ENCODE measurements at regions not wholly inside any gene's neighbourhood (a gene's known extent, or its start where the extent isn't known, plus 50 kb on each side); places are given as distances from the start of the nearest gene placed in this dataset.

DNA sequence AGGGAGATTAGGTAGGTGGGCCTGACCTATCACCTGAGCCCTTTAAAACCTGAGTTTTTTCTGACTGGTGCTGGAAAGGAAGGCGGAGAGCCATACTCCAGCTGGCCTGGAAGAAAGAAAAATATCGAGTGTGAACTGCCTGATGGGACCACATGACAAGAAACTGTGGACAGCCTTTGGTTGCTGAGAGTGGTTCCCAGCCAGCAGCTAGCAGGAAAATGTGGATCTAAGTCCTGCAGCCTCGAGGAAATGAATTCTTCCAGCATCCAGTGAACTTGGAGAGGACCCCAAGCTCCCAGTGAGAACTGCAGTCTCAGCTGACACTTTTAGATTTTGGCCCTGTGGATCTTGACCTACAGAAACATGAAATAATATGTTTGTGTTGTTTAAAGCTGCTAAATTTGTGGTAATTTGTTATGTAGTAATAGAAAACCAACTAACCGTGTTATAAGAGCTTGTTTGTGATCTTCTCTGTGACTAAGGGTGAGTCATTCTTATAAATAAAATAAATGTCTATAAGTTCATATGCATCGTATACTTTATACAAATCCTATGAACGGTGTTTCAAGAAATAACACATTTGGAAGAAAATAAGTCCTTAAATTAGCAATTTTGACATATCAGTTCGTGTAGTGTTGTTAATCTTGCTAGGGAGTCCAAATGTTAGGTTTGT lies 359.6 kb downstream of the BMP4 start:
- H3K4me1 Mint-ChIP-seq (ENCODE audit: low read depth), result no peaks in the 10 kb centered on the region
- no peak for DNase-seq (ENCODE audit: low spot score)
- no peaks in the 10 kb centered on the region for H3K9me3 Mint-ChIP-seq
- no peak overlapping the region for H3K27ac Mint-ChIP-seq
- no peak overlapping the region for H3K4me3 Mint-ChIP-seq
- H3K27me3 Mint-ChIP-seq (ENCODE audit: insufficient read depth), result peaks cover 3% of the 10 kb centered on the region
- intact Hi-C loops (cut with micrococcal nuclease), result no loop called here
- H3K36me3 Mint-ChIP-seq (ENCODE audit: low read depth), result no peaks in the 10 kb centered on the region

DNA sequence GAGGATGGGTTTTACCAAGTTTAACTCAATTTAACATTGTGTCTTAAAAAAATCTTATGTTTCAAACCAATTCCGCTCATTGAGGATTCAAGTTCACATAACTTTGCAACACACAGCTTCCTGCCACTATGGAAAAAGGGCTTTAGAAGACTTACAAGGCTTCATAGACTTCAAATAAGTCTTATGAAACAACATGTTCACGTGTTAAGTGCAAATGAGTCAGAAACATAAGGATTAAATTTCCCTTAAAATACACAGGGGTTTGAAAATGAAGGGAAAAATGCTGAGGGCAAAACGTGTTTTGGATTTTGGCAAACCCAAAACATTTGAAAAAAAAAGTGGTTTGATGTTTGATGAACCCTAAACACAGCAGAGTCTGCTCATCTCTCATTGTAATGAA lies 364.8 kb downstream of the BMP4 start:
- no peak for DNase-seq (ENCODE audit: low spot score)
- Mint-ChIP-seq H3K4me3 (no peak overlapping the region), H3K9me3 (no peaks in the 10 kb centered on the region), H3K4me1 (ENCODE audit: low read depth) (no peaks in the 10 kb centered on the region), H3K36me3 (ENCODE audit: low read depth) (no peaks in the 10 kb centered on the region), H3K27me3 (ENCODE audit: insufficient read depth) (peaks cover 5% of the 10 kb centered on the region), H3K27ac (no peak overlapping the region)
- intact Hi-C loops (cut with micrococcal nuclease), result no loop called here

DNA sequence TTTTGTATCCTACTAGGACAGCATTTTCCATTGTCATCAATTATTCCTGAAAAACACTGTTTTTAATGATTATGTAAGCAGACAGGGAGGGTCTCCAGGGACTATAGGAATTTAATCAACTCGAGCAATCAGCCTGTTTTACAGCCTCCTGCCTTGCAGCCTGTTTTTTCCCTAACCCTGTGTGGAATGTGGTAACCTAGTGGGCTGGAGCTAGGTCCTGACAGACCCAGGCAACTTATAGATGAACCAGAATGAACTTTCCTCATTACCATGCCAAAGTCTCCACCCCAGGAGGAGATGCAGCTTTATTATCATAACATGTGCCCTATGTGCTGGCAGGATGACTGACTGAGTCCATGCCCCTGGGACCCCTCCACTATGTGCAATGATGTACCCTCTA lies 375.1 kb downstream of the BMP4 start:
- intact Hi-C loops (cut with micrococcal nuclease), result no loop called here
- Mint-ChIP-seq H3K4me3 (no peak overlapping the region), H3K9me3 (no peaks in the 10 kb centered on the region), H3K36me3 (ENCODE audit: low read depth) (no peaks in the 10 kb centered on the region), H3K27me3 (ENCODE audit: insufficient read depth) (peaks cover 2% of the 10 kb centered on the region), H3K4me1 (ENCODE audit: low read depth) (no peaks in the 10 kb centered on the region), H3K27ac (no peak overlapping the region)
- DNase-seq (ENCODE audit: low spot score), result no peak

DNA sequence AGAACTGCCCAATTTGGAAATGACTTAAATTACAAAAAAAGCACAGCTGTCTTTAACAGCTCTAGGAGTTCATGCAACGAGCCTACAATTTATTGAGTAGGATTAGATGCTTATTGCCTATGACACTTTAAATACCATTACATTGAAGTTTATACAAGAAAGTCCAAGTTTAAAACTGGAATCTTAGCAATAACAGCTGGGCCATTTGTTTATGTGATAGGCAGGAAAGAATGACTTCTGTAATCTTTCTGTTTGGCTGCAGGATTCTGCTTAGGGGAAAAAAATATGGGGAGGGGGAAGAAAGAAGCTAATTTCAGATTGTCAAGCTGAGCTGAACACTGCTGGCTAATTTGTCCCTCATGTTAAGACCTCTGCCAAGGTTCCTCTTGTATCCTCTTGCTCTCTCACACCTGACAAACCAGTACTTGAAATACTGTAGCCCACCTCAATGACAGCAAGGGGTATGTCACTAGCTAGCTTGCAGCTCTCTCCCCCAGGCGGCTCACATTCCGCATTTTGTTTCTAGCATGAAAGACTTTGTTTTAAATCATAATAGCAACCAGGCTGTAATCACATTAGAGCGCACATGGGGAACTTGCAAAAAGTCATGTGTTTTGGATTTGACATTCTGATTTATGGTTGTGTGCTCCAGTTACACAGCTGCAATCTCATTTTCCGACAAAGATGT lies 384.8 kb downstream of the BMP4 start:
- H3K27me3 Mint-ChIP-seq (ENCODE audit: insufficient read depth), result peaks cover 13% of the 10 kb centered on the region
- no peaks in the 10 kb centered on the region for H3K36me3 Mint-ChIP-seq (ENCODE audit: low read depth)
- H3K4me3 Mint-ChIP-seq, result no peak overlapping the region
- no peaks in the 10 kb centered on the region for H3K4me1 Mint-ChIP-seq (ENCODE audit: low read depth)
- intact Hi-C loops (cut with micrococcal nuclease), result no loop called here
- H3K9me3 Mint-ChIP-seq, result no peaks in the 10 kb centered on the region
- DNase-seq (ENCODE audit: low spot score), result no peak
- no peak overlapping the region for H3K27ac Mint-ChIP-seq

DNA sequence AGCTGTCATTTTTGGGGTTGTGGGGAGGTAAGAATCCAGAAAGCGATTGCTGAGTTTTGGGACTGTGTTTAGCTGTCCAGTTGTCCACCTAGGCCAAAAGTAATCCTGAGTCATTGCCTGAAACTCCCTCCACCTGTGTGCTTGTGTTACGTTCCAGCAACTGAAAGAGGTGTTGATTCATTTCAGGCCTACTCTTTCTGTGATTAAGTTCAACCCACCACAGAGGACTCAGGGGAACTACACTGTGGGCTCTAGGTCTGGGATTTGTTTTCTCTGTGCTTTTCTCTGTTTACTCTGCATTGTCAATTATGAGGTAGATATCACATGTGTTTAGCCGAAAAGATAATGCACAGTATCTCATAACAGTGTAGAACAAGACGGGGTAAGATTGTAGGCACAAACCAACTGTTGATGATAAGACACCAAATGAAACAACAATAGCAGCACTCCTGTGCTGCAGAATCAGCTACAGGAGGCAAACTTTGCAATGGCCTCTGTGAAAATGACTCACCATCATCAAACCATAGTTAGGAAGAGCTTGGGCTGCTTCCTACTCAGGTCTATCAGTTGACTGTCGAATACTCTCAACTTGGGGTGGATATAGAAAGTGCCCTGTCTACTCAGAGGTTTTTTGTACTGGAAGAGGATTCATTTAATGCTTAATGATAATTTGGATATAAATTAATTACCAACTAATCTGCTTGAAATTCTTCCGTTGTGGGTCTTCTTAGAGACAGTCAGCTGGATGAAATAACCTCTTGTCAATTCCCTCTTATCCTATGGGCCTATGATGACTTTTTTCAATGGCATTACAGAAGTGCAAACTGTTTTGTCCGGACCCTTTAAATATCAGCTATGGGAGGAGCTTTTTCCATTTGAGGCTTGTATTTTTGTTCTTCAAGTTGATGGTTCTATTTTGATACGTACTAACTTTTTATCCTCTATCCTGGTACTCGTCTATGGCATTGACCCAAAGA lies 385.9 kb downstream of the BMP4 start:
- H3K36me3 Mint-ChIP-seq (ENCODE audit: low read depth), result no peaks in the 10 kb centered on the region
- peaks cover 13% of the 10 kb centered on the region for H3K27me3 Mint-ChIP-seq (ENCODE audit: insufficient read depth)
- no peaks in the 10 kb centered on the region for H3K9me3 Mint-ChIP-seq
- intact Hi-C loops (cut with micrococcal nuclease), result no loop called here
- H3K4me3 Mint-ChIP-seq, result no peak overlapping the region
- DNase-seq (ENCODE audit: low spot score), result no peak
- no peaks in the 10 kb centered on the region for H3K4me1 Mint-ChIP-seq (ENCODE audit: low read depth)
- no peak overlapping the region for H3K27ac Mint-ChIP-seq

DNA sequence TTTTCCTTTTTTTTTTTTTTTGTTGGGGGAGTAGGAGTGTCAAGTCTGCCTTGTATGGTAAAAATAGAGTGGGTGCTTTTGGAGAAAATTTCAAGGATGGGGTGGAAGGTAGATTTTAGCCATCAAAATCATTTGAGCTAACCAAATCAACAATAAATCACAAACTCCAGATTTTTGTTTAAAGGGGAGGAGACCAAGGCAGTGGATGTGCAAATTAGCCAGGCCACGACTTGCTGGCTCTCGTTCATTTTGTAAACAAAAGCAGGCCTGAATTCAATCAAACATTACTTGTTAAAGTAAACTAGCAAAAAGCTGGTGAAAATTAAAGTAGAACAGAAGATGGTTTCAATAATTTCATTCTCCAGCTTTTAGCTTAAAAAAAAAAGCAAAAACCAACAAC lies 387.2 kb downstream of the BMP4 start:
- H3K27me3 Mint-ChIP-seq (ENCODE audit: insufficient read depth), result peaks cover 13% of the 10 kb centered on the region
- no peak overlapping the region for H3K4me3 Mint-ChIP-seq
- H3K4me1 Mint-ChIP-seq (ENCODE audit: low read depth), result no peaks in the 10 kb centered on the region
- no peak for DNase-seq (ENCODE audit: low spot score)
- no peaks in the 10 kb centered on the region for H3K36me3 Mint-ChIP-seq (ENCODE audit: low read depth)
- no peaks in the 10 kb centered on the region for H3K9me3 Mint-ChIP-seq
- intact Hi-C loops (cut with micrococcal nuclease), result no loop called here
- H3K27ac Mint-ChIP-seq, result no peak overlapping the region

DNA sequence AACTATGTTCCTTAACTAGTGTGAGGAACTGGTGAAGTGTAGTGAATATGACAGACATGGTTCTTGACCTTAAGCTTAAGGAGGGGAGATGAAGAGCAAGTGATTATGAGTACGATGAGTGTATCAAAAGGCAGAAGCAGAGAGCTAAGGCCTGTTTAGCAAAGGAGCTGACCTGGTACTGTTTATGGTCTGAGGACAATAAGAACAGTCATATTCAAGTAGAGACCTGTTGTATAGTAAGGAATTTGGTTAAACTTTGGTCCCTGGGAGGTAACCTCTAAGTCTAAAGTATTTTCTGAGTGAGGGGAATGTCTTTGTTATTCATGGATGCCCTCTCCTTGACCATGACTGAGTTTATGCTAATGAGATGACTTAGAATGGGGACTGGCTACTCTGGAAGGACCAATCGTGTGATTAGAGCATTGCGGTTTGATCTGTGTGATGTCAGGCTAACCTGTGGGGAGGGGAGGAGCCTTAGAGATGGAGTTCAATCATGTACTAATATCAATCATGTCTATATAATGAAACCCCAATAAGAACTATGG lies 389.3 kb downstream of the BMP4 start:
- Mint-ChIP-seq H3K36me3 (ENCODE audit: low read depth) (no peaks in the 10 kb centered on the region), H3K9me3 (peaks cover 5% of the 10 kb centered on the region), H3K27ac (no peak overlapping the region), H3K4me1 (ENCODE audit: low read depth) (no peaks in the 10 kb centered on the region), H3K4me3 (no peak overlapping the region), H3K27me3 (ENCODE audit: insufficient read depth) (peaks cover 9% of the 10 kb centered on the region)
- DNase-seq (ENCODE audit: low spot score), result no peak
- intact Hi-C loops (cut with micrococcal nuclease), result no loop called here

DNA sequence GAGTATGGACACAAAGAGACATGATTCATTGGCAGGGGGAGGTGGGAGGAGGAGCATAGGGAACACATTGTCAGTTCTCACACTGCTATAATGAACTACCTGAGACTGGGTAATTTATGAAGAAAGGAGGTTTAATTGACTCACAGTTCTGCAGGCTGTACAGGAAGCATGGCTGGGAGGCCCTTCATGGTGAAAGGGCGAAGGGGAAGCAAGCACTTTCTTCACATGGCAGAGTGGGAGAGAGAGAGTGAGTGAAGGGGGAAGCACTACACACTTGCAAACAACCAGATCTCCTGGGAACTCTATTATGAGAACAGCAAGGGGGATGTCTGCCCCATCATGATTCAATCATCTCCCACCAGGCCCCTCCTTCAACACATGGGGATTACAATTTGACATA lies 391.8 kb downstream of the BMP4 start:
- Mint-ChIP-seq H3K9me3 (peaks cover 13% of the 10 kb centered on the region), H3K4me1 (ENCODE audit: low read depth) (no peaks in the 10 kb centered on the region), H3K36me3 (ENCODE audit: low read depth) (no peaks in the 10 kb centered on the region), H3K27me3 (ENCODE audit: insufficient read depth) (no peaks in the 10 kb centered on the region), H3K4me3 (no peak overlapping the region), H3K27ac (no peak overlapping the region)
- intact Hi-C loops (cut with micrococcal nuclease), result no loop called here
- DNase-seq (ENCODE audit: low spot score), result no peak

DNA sequence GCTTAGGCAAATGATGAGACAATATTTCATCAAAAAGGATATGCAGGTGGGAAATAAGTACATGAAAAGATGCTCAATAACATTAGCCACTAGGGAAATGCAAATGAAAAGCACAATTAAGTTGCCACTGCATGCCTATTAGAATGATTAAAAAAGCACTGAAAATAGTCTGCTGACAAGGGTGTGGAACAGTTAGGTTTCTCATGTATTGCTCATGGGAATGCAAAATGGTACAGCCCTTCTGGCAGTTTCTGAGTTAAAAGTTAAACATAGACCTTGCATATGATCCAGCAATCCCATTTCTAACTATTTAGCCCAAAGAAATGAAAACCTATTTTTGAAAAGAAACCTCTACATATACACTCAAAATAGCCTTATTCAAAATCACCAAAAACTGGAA lies 393.0 kb downstream of the BMP4 start:
- no peak for DNase-seq (ENCODE audit: low spot score)
- Mint-ChIP-seq H3K27me3 (ENCODE audit: insufficient read depth) (no peaks in the 10 kb centered on the region), H3K27ac (no peak overlapping the region), H3K4me1 (ENCODE audit: low read depth) (no peaks in the 10 kb centered on the region), H3K9me3 (peaks cover 13% of the 10 kb centered on the region), H3K4me3 (no peak overlapping the region), H3K36me3 (ENCODE audit: low read depth) (no peaks in the 10 kb centered on the region)
- intact Hi-C loops (cut with micrococcal nuclease), result no loop called here

DNA sequence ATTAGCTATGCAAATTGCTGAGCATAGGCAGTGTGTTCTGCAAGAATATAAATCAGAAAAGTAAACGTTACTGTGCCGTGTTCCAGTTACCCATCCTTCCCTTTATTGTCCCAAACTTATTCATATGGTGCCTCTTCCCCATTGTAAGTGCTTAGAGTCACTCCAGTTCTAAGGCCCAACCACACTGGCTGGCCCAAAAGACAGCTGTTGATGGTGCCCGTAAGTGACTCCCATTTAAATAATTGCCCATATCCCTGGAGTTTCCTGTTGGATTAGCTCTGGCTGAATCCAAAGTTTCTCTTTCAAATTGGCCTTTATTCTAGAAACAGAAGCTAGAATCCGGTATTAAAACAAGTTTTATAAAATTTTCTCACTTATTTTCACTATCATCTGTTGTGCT lies 400.1 kb upstream of the DDHD1 start:
- Mint-ChIP-seq H3K4me1 (ENCODE audit: low read depth) (no peaks in the 10 kb centered on the region), H3K9me3 (no peaks in the 10 kb centered on the region), H3K27ac (no peak overlapping the region), H3K36me3 (ENCODE audit: low read depth) (no peaks in the 10 kb centered on the region), H3K27me3 (ENCODE audit: insufficient read depth) (no peaks in the 10 kb centered on the region), H3K4me3 (no peak overlapping the region)
- no peak for DNase-seq (ENCODE audit: low spot score)
- intact Hi-C loops (cut with micrococcal nuclease), result no loop called here

DNA sequence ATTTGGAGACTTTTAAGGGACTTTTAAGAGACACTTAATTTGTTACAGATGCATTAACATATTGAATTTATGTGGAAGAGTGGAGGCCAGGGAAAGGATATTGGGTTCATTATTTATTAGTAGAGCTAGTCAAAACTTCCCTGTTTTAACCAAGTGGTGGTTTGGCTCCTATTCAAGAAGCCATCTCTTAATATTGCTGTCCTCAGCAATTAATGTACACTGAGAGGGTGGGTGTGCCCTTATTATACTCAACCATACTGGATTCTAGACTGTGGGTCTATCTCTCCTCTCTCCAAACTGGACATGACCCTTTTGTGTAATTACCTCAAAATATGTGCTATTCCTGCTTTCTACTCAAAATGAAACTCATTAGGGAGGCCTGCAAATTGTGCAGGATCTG lies 398.7 kb upstream of the DDHD1 start:
- Mint-ChIP-seq H3K36me3 (ENCODE audit: low read depth) (no peaks in the 10 kb centered on the region), H3K9me3 (no peaks in the 10 kb centered on the region), H3K4me1 (ENCODE audit: low read depth) (no peaks in the 10 kb centered on the region), H3K4me3 (no peak overlapping the region), H3K27me3 (ENCODE audit: insufficient read depth) (no peaks in the 10 kb centered on the region), H3K27ac (no peak overlapping the region)
- DNase-seq (ENCODE audit: low spot score), result no peak
- intact Hi-C loops (cut with micrococcal nuclease), result no loop called here

DNA sequence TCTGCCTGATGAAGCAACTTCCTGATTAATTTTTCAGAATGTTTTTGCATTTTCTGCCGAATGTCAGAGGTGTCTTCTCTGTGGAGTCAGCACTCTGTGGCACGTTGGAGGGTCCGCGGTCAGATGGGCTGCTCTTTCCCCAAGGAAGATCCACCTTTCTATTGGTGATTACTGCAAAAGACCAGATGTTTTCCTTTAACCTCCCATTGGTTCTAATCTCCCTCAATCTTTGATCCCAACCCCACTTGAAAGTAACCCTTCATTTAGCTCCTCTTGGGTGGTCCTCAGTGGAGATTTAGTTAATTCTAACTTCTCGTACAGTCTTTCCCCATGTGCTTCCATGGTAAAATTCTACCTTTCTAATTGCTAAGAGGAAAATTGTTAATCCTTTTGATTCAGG lies 397.7 kb upstream of the DDHD1 start:
- Mint-ChIP-seq H3K4me3 (no peak overlapping the region), H3K27me3 (ENCODE audit: insufficient read depth) (no peaks in the 10 kb centered on the region), H3K9me3 (no peaks in the 10 kb centered on the region), H3K27ac (no peak overlapping the region), H3K4me1 (ENCODE audit: low read depth) (no peaks in the 10 kb centered on the region), H3K36me3 (ENCODE audit: low read depth) (no peaks in the 10 kb centered on the region)
- intact Hi-C loops (cut with micrococcal nuclease), result no loop called here
- no peak for DNase-seq (ENCODE audit: low spot score)

DNA sequence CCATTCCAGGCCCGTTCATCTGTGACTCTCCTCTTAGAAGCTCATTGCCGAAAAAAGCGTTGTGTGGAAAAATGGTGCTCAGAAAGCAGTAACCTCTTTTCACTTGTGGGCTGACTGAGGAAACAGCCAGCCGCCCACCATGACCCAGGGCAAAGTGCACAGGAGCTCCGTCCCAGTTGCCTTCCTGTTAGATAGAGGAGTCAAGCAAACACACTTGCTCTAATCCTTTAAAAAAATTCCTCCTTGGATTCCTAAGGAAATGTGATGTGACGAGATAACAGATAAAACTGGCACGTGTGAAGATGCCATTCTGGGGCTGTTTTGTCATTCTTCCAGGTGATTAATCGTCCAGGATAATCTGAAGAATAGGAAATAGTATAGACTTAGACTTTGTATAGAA lies 396.8 kb upstream of the DDHD1 start:
- intact Hi-C loops (cut with micrococcal nuclease), result loop anchor here (5.0 kb wide), 1 partner anchor 582 kb away; no protein-coding TSS in a partner anchor
- DNase-seq (ENCODE audit: low spot score), result no peak
- no peak overlapping the region for H3K4me3 Mint-ChIP-seq
- no peaks in the 10 kb centered on the region for H3K27me3 Mint-ChIP-seq (ENCODE audit: insufficient read depth)
- H3K4me1 Mint-ChIP-seq (ENCODE audit: low read depth), result no peaks in the 10 kb centered on the region
- H3K9me3 Mint-ChIP-seq, result no peaks in the 10 kb centered on the region
- no peaks in the 10 kb centered on the region for H3K36me3 Mint-ChIP-seq (ENCODE audit: low read depth)
- H3K27ac Mint-ChIP-seq, result no peak overlapping the region

All from activated T-helper 1 cell treated with anti-CD3 and anti-CD28 coated beads, Interleukin-12 subunit alpha, Interleukin-12 subunit beta, Interleukin-2, Interleukin-4 antibody, amounts not matched to agents 30 ng/mL and 10 ng/mL and 1 ng/mL, durations not matched to agents 14 hours and 24 hours and 36 hours (primary cell).